Stimulated activated CD8-positive, alpha-beta memory T cell treated with anti-CD3 and anti-CD28 coated beads, Interleukin-4, amount 100 ng/mL, for 24 hours (primary cell): ENCODE measurements at regions not wholly inside any gene's neighbourhood (a gene's known extent, or its start where the extent isn't known, plus 50 kb on each side); places are given as distances from the start of the nearest gene placed in this dataset.
"Not testable (repeated sequence)": the region's sequence is repeated elsewhere in the genome, so short reads cannot be mapped to it uniquely, and the experiment has no call there.

ENCODE experiments used
- DNase-seq: peaks from one replicate; pipeline ENCODE4 v3.0.0-alpha.2; 2020; ENCODE audit warnings: low read depth

GRCh38 chrX:122567911-122568310 is 616.2 kb upstream of the GRIA3 start:
- DNase-seq = no peak

GRCh38 chrX:122572461-122572860 is 611.6 kb upstream of the GRIA3 start:
- DNase-seq = no peak

GRCh38 chrX:122579036-122579435 is 605.0 kb upstream of the GRIA3 start:
- DNase-seq = no peak

- no peak for DNase-seq
These were observed 604.6 kb upstream of the GRIA3 start for GRCh38 chrX:122579526-122579925.

GRCh38 chrX:122582280-122582974 is 601.7 kb upstream of the GRIA3 start:
- no peak for DNase-seq

GRCh38 chrX:122582975-122583305 is 601.1 kb upstream of the GRIA3 start:
- no peak for DNase-seq

- DNase-seq = no peak
These were observed 600.5 kb upstream of the GRIA3 start for GRCh38 chrX:122583551-122583950.

GRCh38 chrX:122584981-122585380 is 599.1 kb upstream of the GRIA3 start:
- DNase-seq = no peak

- DNase-seq = no peak
These were observed 597.2 kb upstream of the GRIA3 start for GRCh38 chrX:122586831-122587230.

- DNase-seq = no peak
These were observed 592.5 kb upstream of the GRIA3 start for GRCh38 chrX:122591546-122591945.

- DNase-seq = no peak
These were observed 587.1 kb upstream of the GRIA3 start for GRCh38 chrX:122596998-122597397.

- no peak for DNase-seq
These were observed 561.3 kb upstream of the GRIA3 start for GRCh38 chrX:122622795-122623194.

- DNase-seq = no peak
These were observed 558.8 kb upstream of the GRIA3 start for GRCh38 chrX:122625239-122625638.

GRCh38 chrX:122625821-122626220 is 558.3 kb upstream of the GRIA3 start:
- DNase-seq = no peak

- DNase-seq = no peak
These were observed 557.2 kb upstream of the GRIA3 start for GRCh38 chrX:122626871-122627270.

GRCh38 chrX:122641136-122641535 is 542.9 kb upstream of the GRIA3 start:
- no peak for DNase-seq

- no peak for DNase-seq
These were observed 542.3 kb upstream of the GRIA3 start for GRCh38 chrX:122641826-122642225.

GRCh38 chrX:122655256-122655655 is 528.8 kb upstream of the GRIA3 start:
- not testable (repeated sequence) for DNase-seq

GRCh38 chrX:122666601-122667000 is 517.5 kb upstream of the GRIA3 start:
- no peak for DNase-seq

GRCh38 chrX:122667667-122668066 is 516.4 kb upstream of the GRIA3 start:
- no peak for DNase-seq

- DNase-seq = no peak
These were observed 480.3 kb upstream of the GRIA3 start for GRCh38 chrX:122703762-122704161.

GRCh38 chrX:122739770-122740169 is 444.3 kb upstream of the GRIA3 start:
- DNase-seq = no peak

GRCh38 chrX:122770581-122770980 is 413.5 kb upstream of the GRIA3 start:
- no peak for DNase-seq

- DNase-seq = no peak
These were observed 412.1 kb upstream of the GRIA3 start for GRCh38 chrX:122771933-122772332.

GRCh38 chrX:122777766-122778165 is 406.3 kb upstream of the GRIA3 start:
- DNase-seq = no peak
